MCF 10A (cell line): ENCODE measurements at regions not wholly inside any gene's neighbourhood (a gene's known extent, or its start where the extent isn't known, plus 50 kb on each side); places are given as distances from the start of the nearest gene placed in this dataset.

Experiments
- BruUV-seq: library from RNA; stranded (reverse); fragments of 400-500 nt; replicated peaks from 2 replicates; lab custom pipeline; 2021; lab: Mats Ljungman, UMichigan
- CTCF ChIA-PET: fragments of 300-600 bp; sonication (Branson Sonifier 250); formaldehyde crosslinking; extraction: SDS; loops from one replicate; lab custom pipeline; 2021; ENCODE audit warnings: antibody characterized with exemption, inconsistent platforms; lab: Yijun Ruan, JAX
- POLR2A ChIA-PET: fragments of 300-600, 350-650 bp; sonication (Branson Sonifier 250); formaldehyde crosslinking; extraction: SDS; loops from one replicate; lab custom pipeline; 2020; ENCODE audit warnings: antibody characterized with exemption, inconsistent platforms; lab: Yijun Ruan, JAX
- DNase-seq: peaks from one replicate; pipeline ENCODE4 v3.0.0-alpha.2; 2018; ENCODE audit not compliant: unreplicated experiment
- H3K27ac Mint-ChIP-seq: one replicate; pipeline ENCODE4 v1.8.0; 2022; ENCODE audit warnings: mild to moderate bottlenecking, low read depth, mixed read lengths; ENCODE audit not compliant: unreplicated experiment
- H3K27me3 Mint-ChIP-seq: one replicate; pipeline ENCODE4 v1.8.0; 2022; ENCODE audit warnings: mixed read lengths; ENCODE audit not compliant: insufficient read depth, unreplicated experiment
- H3K36me3 Mint-ChIP-seq: one replicate; pipeline ENCODE4 v1.8.0; 2022; ENCODE audit warnings: mild to moderate bottlenecking, moderate library complexity, mixed read lengths; ENCODE audit not compliant: insufficient read depth, unreplicated experiment
- H3K4me1 Mint-ChIP-seq: one replicate; pipeline ENCODE4 v1.8.0; 2022; ENCODE audit warnings: mixed read lengths; ENCODE audit not compliant: insufficient read depth, unreplicated experiment
- H3K4me3 Mint-ChIP-seq: one replicate; pipeline ENCODE4 v1.8.0; 2022; ENCODE audit warnings: mild to moderate bottlenecking, moderate library complexity, mixed read lengths; ENCODE audit not compliant: unreplicated experiment
- H3K9me3 Mint-ChIP-seq: one replicate; pipeline ENCODE4 v1.8.0; 2022; ENCODE audit warnings: mixed read lengths; ENCODE audit not compliant: unreplicated experiment
- intact Hi-C: fragments of 100-400 bp; cut with micrococcal nuclease; formaldehyde crosslinking; loops from 2 replicates; pipeline ENCODE4 v1.14.1; 2022
- TF ChIP-seq, protein P1 (sequence below): fragments of 200-600 bp; IDR thresholded peaks from one replicate; pipeline ENCODE4 v1.8.0; 2022; ENCODE audit warnings: antibody characterized with exemption, mild to moderate bottlenecking; ENCODE audit not compliant: unreplicated experiment

DNA sequence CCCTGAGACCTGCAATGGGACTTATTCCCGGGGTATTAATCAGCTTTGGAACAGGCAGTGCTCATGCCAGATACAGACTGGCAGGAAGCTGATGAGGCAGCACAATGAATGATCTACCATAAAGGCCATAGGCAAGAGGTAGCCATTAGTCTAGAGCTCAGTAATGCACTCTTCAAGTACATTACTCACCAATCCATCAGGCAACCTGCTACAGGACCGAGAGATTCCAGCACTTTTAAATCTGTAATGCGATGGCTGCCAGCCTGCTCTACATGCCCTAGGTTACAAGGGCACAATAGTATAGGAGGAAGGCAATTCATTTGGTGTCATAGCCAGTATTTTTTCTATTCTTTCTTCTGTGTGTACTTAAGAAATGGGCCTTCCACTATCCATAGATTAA is 217.8 kb upstream of the PMFBP1 start:
- no peaks in the 10 kb centered on the region for H3K27me3 Mint-ChIP-seq
- TF ChIP-seq, protein P1, sequence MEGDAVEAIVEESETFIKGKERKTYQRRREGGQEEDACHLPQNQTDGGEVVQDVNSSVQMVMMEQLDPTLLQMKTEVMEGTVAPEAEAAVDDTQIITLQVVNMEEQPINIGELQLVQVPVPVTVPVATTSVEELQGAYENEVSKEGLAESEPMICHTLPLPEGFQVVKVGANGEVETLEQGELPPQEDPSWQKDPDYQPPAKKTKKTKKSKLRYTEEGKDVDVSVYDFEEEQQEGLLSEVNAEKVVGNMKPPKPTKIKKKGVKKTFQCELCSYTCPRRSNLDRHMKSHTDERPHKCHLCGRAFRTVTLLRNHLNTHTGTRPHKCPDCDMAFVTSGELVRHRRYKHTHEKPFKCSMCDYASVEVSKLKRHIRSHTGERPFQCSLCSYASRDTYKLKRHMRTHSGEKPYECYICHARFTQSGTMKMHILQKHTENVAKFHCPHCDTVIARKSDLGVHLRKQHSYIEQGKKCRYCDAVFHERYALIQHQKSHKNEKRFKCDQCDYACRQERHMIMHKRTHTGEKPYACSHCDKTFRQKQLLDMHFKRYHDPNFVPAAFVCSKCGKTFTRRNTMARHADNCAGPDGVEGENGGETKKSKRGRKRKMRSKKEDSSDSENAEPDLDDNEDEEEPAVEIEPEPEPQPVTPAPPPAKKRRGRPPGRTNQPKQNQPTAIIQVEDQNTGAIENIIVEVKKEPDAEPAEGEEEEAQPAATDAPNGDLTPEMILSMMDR = no peak
- no TSS peak for BruUV-seq
- ChIA-PET POLR2A (no interaction called here), CTCF (interaction anchor here (1.2 to 3.1 kb wide), 2 partner anchors 10 to 18 kb away, joined by 3 to 16 read pairs; no protein-coding TSS in a partner anchor)
- H3K9me3 Mint-ChIP-seq = peaks cover 24% of the 10 kb centered on the region
- no peak overlapping the region for H3K4me3 Mint-ChIP-seq
- H3K36me3 Mint-ChIP-seq = no peaks in the 10 kb centered on the region
- DNase-seq = no peak
- intact Hi-C loops = no loop called here
- H3K4me1 Mint-ChIP-seq = no peaks in the 10 kb centered on the region
- no peak overlapping the region for H3K27ac Mint-ChIP-seq

DNA sequence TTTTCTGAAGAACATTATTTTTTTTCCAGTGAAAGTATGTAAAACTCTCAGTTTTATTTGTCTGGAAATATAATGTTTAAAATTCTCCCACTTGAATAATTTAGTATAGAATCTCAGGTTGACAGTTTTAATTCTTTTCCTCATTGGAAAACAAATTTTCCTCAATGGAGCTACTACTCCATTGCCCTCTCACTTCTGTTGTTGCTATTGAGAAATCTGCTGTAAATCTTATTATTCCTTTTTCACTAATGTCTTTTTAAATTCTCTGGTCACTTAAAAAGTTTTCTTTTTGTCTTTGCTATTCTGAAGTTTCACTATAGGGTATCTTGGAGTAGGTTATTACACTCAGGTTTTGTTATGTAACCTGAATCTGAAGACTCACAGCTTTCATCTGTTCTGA is 216.1 kb upstream of the PMFBP1 start:
- intact Hi-C loops = no loop called here
- ChIA-PET CTCF (interaction anchor here (0.5 to 2.5 kb wide), 2 partner anchors 12 to 984 kb away, joined by 3 to 14 read pairs; no protein-coding TSS in a partner anchor), POLR2A (interaction anchor here (0.8 kb wide), 1 partner anchor 9 kb away, joined by 3 read pairs; no protein-coding TSS in a partner anchor)
- Mint-ChIP-seq H3K36me3 (no peaks in the 10 kb centered on the region), H3K27ac (no peak overlapping the region), H3K9me3 (peaks cover 16% of the 10 kb centered on the region), H3K4me1 (no peaks in the 10 kb centered on the region), H3K4me3 (no peak overlapping the region), H3K27me3 (no peaks in the 10 kb centered on the region)
- TF ChIP-seq, protein P1 = no peak
- no TSS peak for BruUV-seq
- no peak for DNase-seq

DNA sequence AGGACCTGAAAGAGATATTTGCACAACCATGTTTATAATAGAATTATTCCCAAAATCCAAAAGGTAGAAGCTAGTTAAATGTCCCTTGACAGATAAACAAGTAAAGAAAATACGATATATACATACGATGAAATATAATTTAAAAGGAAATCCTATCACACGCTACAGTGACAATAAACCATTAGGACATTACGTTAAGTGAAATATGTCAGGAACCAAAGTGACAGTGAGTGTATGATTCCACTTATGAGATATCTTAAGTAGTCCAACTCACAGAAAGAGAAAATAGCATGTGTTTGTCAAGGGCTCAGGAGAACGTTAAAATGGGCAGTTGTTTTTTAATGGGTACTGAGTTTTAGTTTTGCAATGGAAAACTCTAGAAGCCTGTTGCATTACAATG is 212.7 kb upstream of the PMFBP1 start:
- CTCF ChIA-PET = no interaction called here
- Mint-ChIP-seq H3K4me1 (no peaks in the 10 kb centered on the region), H3K36me3 (no peaks in the 10 kb centered on the region), H3K27me3 (no peaks in the 10 kb centered on the region), H3K27ac (no peak overlapping the region), H3K9me3 (peaks cover 16% of the 10 kb centered on the region), H3K4me3 (no peak overlapping the region)
- TF ChIP-seq, protein P1 = no peak
- intact Hi-C loops = no loop called here
- no peak for DNase-seq
- no TSS peak for BruUV-seq
- POLR2A ChIA-PET = no interaction called here

DNA sequence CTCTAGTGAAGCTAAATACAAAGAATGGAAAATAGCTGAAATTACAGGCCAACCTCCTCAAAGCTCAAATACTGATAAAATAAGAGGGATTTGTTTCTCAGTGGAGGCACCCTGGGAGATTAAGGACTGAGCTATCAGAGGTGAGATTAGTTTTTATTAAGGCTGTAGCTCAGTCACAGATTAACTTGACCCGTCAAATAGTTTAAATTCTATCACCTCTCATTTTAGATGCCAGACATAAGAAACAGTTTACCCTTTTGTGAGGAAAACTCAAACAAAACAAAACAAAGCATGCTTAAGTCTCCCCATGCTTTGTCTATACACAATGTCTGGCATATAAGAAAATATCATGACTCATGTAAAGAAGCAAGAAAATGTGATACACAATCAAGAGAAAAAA is 208.3 kb upstream of the PMFBP1 start:
- Mint-ChIP-seq H3K36me3 (no peaks in the 10 kb centered on the region), H3K27ac (no peak overlapping the region), H3K27me3 (no peaks in the 10 kb centered on the region), H3K4me3 (no peak overlapping the region), H3K4me1 (no peaks in the 10 kb centered on the region), H3K9me3 (no peaks in the 10 kb centered on the region)
- no TSS peak for BruUV-seq
- POLR2A ChIA-PET = interaction anchor here (0.6 kb wide), 1 partner anchor 62 kb away, joined by 3 read pairs; no protein-coding TSS in a partner anchor
- intact Hi-C loops = no loop called here
- TF ChIP-seq, protein P1 = no peak
- CTCF ChIA-PET = interaction anchor here (0.7 to 1.3 kb wide), 2 partner anchors 9 to 168 kb away, joined by 3 read pairs; no protein-coding TSS in a partner anchor
- DNase-seq = no peak
